Activated CD8-positive, alpha-beta memory T cell treated with anti-CD3 and anti-CD28 coated beads for 36 hours (primary cell): ENCODE measurements at regions not wholly inside any gene's neighbourhood (a gene's known extent, or its start where the extent isn't known, plus 50 kb on each side); places are given as distances from the start of the nearest gene placed in this dataset.

Experiments
- CTCF ChIA-PET: fragments of 350-600 bp; sonication (Branson Sonifier 250); formaldehyde crosslinking; loops from one replicate; lab custom pipeline; 2021; ENCODE audit warnings: antibody characterized with exemption; lab: Charles Lee
- POLR2A ChIA-PET: fragments of 350-600 bp; sonication (Branson Sonifier 250); formaldehyde crosslinking; loops from one replicate; lab custom pipeline; 2021; ENCODE audit warnings: antibody characterized with exemption; lab: Charles Lee

DNA sequence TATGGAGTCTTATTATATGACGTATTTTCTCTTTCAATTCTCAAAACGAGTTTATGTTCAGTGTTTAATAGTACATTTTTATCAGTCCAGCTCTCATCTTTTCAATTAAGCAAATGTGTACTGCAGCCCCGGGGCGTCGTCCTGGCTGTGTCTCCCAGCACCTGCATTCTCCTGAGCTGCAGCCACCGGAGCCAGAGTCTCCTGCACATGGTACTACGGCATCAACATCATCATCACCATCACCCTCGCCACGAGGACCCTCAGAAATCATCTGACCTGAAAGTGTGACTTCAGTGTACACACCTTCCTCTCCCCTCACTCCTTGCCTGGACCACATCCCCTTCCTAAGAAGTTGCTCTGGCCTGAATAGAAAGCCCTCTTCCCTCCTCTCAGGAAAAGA lies 267.7 kb upstream of the ARID1B start:
- ChIA-PET POLR2A (no interaction called here), CTCF (no interaction called here)

DNA sequence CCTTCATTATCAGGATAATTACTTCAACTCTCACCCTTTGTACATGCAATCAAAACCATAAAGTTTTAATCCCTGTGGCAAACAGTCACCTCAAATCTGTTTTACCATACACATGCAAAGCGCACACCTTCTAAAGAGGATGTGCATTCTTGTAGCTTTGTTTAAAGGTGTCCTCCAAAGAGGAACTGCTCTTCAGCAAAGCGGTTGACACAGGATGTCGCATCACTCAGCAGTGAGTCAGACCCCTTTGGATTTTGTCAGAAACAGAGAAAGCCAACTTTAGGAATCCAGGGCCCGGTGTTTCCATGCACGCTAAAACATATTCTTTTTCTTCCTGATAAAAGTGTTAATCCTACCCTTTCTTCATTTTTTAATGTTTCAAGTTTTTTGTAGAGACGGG lies 268.3 kb upstream of the ARID1B start:
- ChIA-PET POLR2A (no interaction called here), CTCF (no interaction called here)

DNA sequence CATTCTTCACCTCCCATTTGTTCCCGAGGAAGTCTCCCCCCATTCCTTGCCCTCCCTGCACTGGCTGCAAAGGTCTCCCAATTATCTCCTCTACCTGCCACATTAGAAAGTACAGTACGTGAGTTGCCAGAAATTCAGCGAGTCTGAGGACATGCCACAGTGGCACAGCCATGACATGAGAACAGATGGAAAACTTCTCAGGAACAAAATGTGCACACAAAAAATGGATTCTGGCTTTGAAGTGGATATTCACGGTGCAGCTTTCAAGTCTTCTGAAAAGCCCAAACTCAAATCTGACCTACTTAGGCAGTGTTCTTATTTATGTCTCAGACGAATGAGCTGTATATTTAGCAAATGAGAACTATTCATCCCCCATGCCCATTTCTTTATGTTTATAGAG lies 269.1 kb upstream of the ARID1B start:
- CTCF ChIA-PET, result interaction anchor here (0.7 kb wide), 1 partner anchor 1074 kb away, joined by 5 read pairs; no protein-coding TSS in a partner anchor
- POLR2A ChIA-PET, result no interaction called here

GRCh38 chr6:156507656-156508055 lies 269.5 kb upstream of the ARID1B start:
- POLR2A ChIA-PET, result no interaction called here
- CTCF ChIA-PET, result interaction anchor here (0.7 kb wide), 1 partner anchor 1073 kb away, joined by 5 read pairs; no protein-coding TSS in a partner anchor

DNA sequence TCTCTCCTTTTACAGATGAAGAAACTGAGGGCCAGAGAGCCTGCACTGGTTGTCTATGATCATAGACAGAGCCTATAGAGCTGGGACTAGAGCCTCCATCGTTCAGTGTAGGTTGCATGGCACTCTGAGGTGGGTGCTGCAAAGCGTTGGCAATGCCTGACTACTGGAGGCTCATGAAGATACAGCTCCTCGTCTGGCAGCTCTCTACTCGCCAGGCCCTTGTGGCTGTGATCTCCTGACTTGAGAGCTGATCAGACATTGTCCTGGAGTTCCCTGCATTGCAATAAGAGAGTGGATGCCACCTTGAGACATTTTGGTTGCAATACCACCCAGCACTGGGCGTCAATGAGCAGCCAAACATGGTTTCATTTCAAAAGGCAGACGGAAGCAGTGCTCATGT lies 270.1 kb upstream of the ARID1B start:
- ChIA-PET CTCF (no interaction called here), POLR2A (no interaction called here)

GRCh38 chr6:156502969-156503504 lies 274.1 kb upstream of the ARID1B start:
- CTCF ChIA-PET, result no interaction called here
- POLR2A ChIA-PET, result no interaction called here

DNA sequence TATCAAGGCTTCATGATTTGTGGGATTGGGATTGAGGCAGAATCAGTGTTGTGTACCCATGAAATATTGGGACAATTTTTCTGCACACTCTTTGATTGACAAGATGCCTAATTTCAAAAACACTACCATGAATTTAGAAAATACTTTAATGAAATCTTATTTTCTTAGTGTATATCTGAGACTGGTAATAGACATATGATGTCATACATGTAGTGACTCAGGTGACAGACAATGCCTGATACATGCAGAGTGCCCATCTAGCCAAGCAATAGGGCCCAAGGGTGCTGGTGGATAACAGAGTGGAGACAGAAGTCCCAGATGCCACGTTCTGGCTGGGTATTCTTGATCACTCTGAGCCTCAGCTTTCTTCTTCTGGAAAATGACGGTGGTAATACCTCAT lies 279.6 kb upstream of the ARID1B start:
- POLR2A ChIA-PET, result no interaction called here
- CTCF ChIA-PET, result no interaction called here

GRCh38 chr6:156487877-156488276 lies 289.3 kb upstream of the ARID1B start:
- CTCF ChIA-PET, result no interaction called here
- POLR2A ChIA-PET, result no interaction called here

- ChIA-PET POLR2A (no interaction called here), CTCF (no interaction called here)
Measured at GRCh38 chr6:156485150-156485549, 292.0 kb upstream of the ARID1B start.

GRCh38 chr6:156474507-156475120 lies 302.6 kb upstream of the ARID1B start:
- CTCF ChIA-PET, result no interaction called here
- POLR2A ChIA-PET, result no interaction called here

GRCh38 chr6:156471000-156471399 lies 306.2 kb upstream of the ARID1B start:
- POLR2A ChIA-PET, result no interaction called here
- CTCF ChIA-PET, result no interaction called here

GRCh38 chr6:156464100-156464878 lies 312.9 kb upstream of the ARID1B start:
- ChIA-PET POLR2A (no interaction called here), CTCF (no interaction called here)

DNA sequence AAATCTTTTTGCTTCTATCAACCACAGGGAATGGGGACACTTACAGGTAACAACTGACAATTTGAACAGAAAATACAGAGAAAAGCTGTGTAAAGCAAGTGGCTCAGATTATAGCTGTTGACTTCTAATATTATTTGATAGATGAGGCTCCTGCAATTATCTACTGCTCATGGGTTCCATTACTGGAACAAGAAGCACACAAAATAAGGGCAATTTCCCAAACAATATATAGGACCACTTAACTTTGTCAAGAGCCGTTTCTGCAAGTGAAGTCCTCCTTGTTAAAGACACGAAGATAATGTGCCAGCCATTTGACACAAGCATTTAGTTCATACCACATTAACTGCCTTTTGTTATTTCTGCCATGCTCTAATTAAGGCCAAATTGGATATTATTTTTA lies 315.5 kb upstream of the ARID1B start:
- ChIA-PET POLR2A (no interaction called here), CTCF (no interaction called here)

DNA sequence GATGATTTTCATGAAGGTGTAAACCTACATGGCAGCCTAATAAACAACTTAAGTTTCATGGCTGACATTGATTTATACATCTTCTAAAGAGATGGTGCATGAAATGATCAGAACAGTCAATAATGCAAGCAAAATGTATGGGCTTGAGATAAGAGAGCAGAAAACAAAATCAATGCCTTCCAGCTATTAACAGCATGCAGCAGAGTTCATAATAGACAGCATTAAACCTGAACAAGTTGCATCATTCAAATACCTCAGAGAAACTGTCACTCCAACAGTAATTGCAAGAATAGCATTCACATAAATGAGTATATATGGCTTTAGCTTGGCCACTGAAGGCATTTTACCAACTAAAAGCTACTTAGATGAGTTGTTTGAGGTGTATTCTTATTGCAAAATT lies 319.6 kb upstream of the ARID1B start:
- ChIA-PET POLR2A (no interaction called here), CTCF (interaction anchor here (0.8 kb wide), 1 partner anchor 12 kb away, joined by 4 read pairs; no protein-coding TSS in a partner anchor)

GRCh38 chr6:156455847-156456246 lies 321.3 kb upstream of the ARID1B start:
- ChIA-PET CTCF (no interaction called here), POLR2A (no interaction called here)

DNA sequence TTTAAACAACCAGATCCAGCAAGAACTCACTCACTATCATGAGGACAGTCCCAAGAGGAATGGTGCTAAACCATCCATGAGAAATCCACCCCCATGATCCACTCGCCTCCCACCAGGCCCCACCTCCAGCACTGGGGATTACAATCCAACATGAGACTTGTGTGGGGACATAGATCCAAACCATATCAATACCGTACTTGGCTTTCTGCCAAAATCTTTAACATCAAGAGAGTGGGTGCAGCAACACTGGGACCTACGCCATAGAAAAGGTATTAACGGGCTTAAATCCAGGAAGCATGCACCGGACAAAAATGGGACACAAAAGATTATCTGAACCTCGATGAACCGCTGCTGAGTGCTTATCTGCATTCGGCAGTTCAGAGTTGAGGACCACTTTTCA lies 322.3 kb upstream of the ARID1B start:
- CTCF ChIA-PET, result no interaction called here

DNA sequence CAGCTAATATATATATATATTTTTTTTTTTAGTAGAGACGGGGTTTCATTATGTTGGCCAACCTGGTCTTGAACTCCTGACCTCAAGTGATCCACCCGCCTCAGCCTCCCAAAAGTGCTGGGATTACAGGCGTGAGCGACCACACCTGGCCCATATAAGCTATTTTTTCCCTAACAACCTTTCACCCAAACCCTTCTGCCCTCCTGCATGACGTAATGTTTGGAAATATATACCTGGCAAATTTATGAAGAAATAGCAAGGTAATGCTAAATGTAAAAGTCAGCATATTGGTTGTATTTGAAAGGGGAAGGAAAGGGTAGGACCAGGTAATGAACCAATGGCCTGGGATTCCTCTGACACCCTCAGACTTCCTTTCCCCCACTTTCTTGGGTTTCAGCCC lies 325.5 kb upstream of the ARID1B start:
- ChIA-PET CTCF (no interaction called here), POLR2A (no interaction called here)

More for the DNA sequence above, 322.3 kb upstream of the ARID1B start:
- POLR2A ChIA-PET, result no interaction called here

DNA sequence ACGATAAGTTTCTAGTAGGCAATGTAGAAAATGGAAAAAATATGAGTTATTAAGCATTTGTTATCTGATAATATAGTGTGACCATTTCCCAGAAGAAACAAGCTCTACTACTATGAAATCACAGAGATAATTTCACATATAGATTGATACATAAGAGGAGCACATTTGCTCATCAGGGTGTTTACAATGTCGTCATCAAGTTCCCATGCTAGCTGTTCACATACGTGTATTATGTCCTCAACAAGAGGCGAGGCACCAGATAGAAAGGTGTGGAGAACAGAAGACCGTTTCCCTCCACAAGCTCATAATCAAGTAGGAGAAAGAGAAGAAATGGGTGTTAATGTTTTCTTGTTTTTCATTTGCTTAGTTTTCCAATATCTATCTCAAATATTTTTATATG lies 326.1 kb upstream of the ARID1B start:
- POLR2A ChIA-PET, result no interaction called here

GRCh38 chr6:156450421-156450820 lies 326.8 kb upstream of the ARID1B start:
- POLR2A ChIA-PET, result no interaction called here
- CTCF ChIA-PET, result no interaction called here

More for the DNA sequence above, 326.1 kb upstream of the ARID1B start:
- CTCF ChIA-PET, result no interaction called here

DNA sequence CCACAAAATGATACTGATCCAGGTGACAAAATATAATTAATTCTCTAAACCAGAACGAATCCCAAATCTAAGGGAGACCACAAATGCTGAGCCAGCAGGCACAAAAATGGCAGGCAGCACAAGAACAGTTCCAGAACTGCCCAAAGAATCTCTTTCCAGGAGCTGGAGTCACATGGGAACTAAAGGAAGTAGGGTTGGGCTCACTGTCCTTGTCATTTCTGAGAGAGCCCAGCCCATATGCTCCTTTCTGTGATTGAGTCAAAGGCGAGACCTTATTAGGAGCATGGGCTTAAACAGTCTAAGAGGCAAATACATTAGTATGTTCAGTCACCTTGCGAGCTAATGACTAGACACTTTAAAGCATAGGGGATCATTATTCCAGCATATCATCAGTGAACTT lies 327.6 kb upstream of the ARID1B start:
- CTCF ChIA-PET, result no interaction called here
- POLR2A ChIA-PET, result no interaction called here

GRCh38 chr6:156449128-156449527 lies 328.1 kb upstream of the ARID1B start:
- POLR2A ChIA-PET, result no interaction called here

More at GRCh38 chr6:156449128-156449527, 328.1 kb upstream of the ARID1B start:
- CTCF ChIA-PET, result no interaction called here
